HG03457 (cell line): ENCODE measurements at regions not wholly inside any gene's neighbourhood (a gene's known extent, or its start where the extent isn't known, plus 50 kb on each side); places are given as distances from the start of the nearest gene placed in this dataset.

ENCODE experiments used
- ATAC-seq: cut with Tn5 transposase; IDR thresholded peaks from one replicate; pipeline ENCODE4 v1.9.1; 2021; ENCODE audit warnings: moderate number of reproducible peaks; ENCODE audit not compliant: unreplicated experiment

GRCh38 chr17:34107019-34107418, 148.1 kb upstream of the CCL2 start:
- no peak for ATAC-seq

GRCh38 chr17:34110315-34110714, 144.8 kb upstream of the CCL2 start:
- no peak for ATAC-seq

GRCh38 chr17:34113089-34113488, 142.0 kb upstream of the CCL2 start:
- ATAC-seq = no peak

- ATAC-seq = no peak
These were observed 140.9 kb upstream of the CCL2 start for GRCh38 chr17:34114174-34114573.

- no peak for ATAC-seq
These were observed 138.8 kb upstream of the CCL2 start for GRCh38 chr17:34116306-34116705.

- ATAC-seq = no peak
These were observed 137.8 kb upstream of the CCL2 start for GRCh38 chr17:34117332-34117731.

- ATAC-seq = no peak
These were observed 137.3 kb upstream of the CCL2 start for GRCh38 chr17:34117811-34118210.

- no peak for ATAC-seq
These were observed 136.5 kb upstream of the CCL2 start for GRCh38 chr17:34118564-34118963.

- ATAC-seq = no peak
These were observed 133.8 kb upstream of the CCL2 start for GRCh38 chr17:34121311-34121710.

- no peak for ATAC-seq
These were observed 132.6 kb upstream of the CCL2 start for GRCh38 chr17:34122515-34122914.

- ATAC-seq = no peak
These were observed 130.1 kb upstream of the CCL2 start for GRCh38 chr17:34125010-34125409.

GRCh38 chr17:34125921-34126320, 129.2 kb upstream of the CCL2 start:
- no peak for ATAC-seq

- no peak for ATAC-seq
These were observed 128.6 kb upstream of the CCL2 start for GRCh38 chr17:34126496-34126895.

GRCh38 chr17:34126965-34127364, 128.1 kb upstream of the CCL2 start:
- no peak for ATAC-seq

- no peak for ATAC-seq
These were observed 124.5 kb upstream of the CCL2 start for GRCh38 chr17:34130544-34130943.

- ATAC-seq = no peak
These were observed 123.7 kb upstream of the CCL2 start for GRCh38 chr17:34131386-34131785.

- ATAC-seq = no peak
These were observed 121.7 kb upstream of the CCL2 start for GRCh38 chr17:34133350-34133749.

GRCh38 chr17:34135841-34136240, 119.2 kb upstream of the CCL2 start:
- no peak for ATAC-seq

- ATAC-seq = no peak
These were observed 115.1 kb upstream of the CCL2 start for GRCh38 chr17:34140006-34140405.

GRCh38 chr17:34141590-34141989, 113.5 kb upstream of the CCL2 start:
- no peak for ATAC-seq

- no peak for ATAC-seq
These were observed 111.7 kb upstream of the CCL2 start for GRCh38 chr17:34143430-34143829.

- no peak for ATAC-seq
These were observed 108.5 kb upstream of the CCL2 start for GRCh38 chr17:34146440-34147043.

GRCh38 chr17:34151102-34151501, 104.0 kb upstream of the CCL2 start:
- no peak for ATAC-seq
